GM21786 (cell line): ENCODE measurements at regions not wholly inside any gene's neighbourhood (a gene's known extent, or its start where the extent isn't known, plus 50 kb on each side); places are given as distances from the start of the nearest gene placed in this dataset.

Source experiments
- ATAC-seq: cut with Tn5 transposase; IDR thresholded peaks from one replicate; pipeline ENCODE4 v1.9.1; 2021; ENCODE audit not compliant: unreplicated experiment

DNA sequence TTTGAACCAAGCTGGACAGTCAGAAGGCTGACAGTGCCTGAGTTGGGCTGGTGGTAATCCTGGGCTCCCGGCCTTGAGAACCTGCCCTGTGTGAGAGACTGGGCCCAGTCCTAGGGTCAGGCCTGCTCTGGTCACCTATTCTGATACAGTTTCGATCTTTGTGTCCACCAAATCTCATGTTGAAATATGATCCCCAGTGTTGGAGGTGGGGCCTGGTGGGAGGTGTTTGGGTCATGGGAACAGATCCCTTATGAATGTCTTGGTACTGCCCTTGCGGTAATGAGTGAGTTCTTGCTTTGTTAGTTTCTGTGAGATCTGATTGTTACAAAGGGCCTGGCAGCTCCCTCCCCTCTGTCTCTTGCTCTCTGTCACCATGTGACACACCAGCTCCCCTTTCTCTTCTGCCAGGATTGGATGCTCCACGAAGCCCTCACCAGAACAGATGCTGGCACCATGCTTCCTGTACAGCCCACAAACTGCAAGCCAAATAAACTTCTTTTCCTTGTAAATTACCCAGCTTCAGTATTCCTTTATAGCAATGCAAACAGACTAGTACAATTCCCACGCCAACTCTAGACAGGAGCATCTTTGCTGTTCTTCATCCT lies 111.8 kb upstream of the ZNF438 start:
- ATAC-seq: no peak

DNA sequence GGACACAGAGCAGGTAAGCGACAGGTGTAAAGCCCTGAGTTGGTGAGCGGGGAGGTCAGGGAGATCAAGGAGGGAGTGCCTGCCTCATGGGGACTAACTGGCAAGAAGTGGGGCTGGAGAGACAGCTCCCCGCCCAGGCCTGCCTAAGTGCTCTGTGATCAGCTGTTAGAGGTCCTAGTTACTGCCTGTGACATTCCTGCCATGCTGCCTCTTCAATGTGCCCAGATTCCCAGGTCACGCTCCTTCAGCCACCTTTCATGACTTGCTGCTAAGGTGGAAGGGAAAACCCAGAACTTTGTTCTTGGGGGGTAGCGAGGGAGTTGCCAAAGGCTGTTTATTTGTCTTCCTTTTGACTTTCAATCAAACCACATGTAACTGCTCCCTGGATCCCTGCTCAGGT lies 114.3 kb upstream of the ZNF438 start:
- ATAC-seq: no peak

DNA sequence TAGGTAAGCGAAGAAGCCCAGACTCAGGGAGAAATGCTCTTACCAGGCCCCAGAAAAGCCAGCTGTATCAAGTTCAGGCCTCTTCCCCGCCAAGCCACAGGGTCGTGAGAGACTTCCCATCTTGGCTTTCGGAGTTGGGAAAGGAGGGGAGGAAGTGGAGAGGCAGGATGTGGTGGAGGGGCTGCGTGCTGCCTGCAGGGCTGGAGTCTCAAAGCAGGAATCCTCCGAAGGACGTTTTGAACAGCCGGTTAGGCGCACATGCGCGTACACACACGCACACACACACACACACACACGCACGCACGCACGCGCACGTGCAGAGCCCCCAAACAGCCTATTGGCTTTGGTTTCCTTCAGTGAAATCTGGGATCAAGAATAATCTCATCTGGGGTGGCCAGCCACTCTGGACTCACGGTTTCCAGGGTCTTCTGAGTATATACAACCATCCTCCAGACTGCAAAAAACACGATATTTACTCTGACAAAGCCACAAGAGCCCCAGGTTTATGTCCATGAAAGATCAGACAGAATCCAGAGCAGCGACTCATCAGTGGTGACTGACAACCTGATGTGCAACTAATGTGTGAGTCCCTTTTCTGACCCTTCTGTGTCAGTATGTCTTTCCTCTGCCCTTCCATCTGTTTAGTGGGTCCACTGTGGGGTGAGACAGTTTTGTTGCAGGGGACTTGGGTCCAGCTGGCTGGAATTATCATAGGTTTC lies 115.0 kb upstream of the ZNF438 start:
- ATAC-seq: no peak

DNA sequence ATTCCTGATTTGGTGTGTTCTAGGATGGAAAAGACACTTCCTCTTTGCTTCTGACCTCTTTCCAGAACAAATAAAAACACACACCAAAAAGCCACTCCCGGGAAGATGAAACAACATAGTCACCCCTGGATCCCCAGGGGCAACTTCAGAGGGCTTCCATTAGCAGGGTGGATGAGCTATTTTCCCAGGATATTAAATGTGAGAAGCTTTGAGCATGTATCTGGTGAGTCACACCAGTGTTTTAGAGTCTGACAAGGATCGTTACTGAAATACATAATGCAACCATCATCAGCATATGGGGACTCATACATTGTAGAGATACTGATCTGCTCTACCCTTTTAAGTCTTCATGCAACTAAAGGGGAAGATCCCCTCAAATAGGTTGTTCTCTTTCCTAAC lies 115.5 kb upstream of the ZNF438 start:
- ATAC-seq: no peak

DNA sequence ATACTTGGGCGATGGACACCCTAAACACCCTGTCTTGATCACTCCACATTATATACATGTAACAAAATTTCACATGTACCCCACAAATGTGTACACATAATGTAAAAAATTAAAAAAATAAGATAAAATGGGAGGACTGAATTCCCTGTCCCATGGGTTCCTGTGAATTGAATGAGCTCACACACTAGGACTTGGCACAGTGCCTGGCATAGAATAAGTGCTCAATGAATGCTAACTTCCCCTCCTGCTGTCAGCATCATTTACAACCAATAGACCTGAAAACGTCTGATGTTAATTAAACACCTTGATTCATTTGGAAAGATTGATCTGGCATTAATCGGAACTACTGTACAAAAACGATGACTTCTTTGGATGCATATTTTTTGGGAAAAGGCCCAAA lies 117.3 kb upstream of the ZNF438 start:
- no peak for ATAC-seq

DNA sequence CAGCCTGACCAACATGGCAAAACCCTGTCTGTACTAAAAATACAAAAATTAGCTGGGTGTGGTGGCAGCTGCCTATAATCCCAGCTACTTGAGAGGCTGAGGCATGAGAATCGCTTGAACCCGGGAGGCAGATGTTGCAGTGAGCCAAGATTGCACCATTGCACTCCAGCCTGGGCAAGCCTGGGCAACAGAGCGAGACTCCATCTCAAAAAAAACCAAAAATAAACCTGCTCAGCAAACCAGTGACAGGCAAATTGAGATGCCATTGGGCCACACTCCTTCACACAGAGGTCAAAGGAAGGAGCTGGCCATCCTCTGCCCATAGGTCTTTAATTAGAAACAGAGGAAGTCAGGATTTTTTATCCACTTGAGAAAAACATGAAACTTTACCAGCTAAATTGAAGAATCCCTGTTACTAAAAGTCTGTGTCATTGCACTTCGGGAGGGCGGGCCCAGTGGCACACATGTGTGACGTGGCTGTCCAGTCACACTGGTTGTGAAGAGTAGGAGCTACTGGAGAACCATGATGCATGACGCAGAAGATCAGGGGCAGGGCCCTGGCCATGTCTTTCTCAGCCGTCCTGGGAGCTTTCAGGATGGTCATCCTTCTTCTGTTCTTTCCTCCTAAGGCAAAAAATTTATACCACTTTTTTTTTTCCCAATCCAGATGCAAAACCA lies 118.3 kb upstream of the ZNF438 start:
- no peak for ATAC-seq

DNA sequence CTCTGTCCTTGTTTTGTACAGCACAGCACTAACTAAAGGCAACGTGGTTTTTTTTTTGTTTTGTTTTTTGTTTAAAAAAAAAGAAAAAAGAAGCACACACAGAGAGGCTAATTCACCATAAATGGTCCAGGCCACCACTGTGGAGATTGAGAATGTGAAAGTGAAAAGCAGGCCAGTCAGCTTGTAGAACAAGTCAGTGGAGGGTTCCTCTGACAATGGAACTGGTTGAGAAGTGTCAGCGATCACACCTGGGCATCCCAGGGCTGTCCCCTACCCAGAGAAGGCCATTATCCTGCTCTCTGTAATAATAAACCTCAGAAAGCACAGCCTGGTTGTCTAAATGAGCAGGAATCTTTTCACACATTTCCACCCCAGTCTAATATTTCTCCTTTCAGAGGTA lies 119.6 kb upstream of the ZNF438 start:
- no peak for ATAC-seq

DNA sequence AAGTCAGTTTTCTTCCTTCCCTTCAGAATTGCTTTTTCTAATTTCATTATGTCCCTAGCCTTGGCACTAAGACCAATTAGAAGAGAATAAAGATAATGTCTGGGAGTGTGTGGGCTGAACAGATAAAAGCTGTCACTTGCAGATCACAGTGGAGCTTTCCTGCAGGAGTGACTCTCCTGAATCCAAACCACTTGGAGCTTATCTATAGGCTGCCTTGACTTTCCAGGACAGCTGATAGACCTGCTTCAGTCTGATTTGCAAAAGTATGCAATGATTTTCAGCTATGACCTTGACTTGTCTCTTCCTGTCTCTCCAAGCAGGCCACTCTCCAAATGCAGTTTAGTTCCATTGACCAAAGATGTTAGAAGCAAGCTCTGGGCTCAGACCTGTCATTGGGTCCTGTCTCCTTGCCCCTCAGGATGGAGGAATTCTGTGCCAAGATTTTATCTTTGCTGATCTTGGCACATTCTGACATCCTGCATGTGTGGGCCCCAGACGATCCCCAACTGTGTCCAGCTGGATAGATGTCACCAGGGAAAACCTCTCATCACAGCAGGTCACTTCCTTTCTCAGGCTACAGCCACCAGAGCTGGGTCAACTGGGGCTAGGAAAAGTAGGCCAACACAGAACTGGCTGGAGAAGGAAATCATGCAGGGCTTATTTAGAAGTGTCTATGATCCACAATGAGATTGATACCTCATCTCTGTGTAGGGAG lies 120.9 kb upstream of the ZNF438 start:
- ATAC-seq: no peak

DNA sequence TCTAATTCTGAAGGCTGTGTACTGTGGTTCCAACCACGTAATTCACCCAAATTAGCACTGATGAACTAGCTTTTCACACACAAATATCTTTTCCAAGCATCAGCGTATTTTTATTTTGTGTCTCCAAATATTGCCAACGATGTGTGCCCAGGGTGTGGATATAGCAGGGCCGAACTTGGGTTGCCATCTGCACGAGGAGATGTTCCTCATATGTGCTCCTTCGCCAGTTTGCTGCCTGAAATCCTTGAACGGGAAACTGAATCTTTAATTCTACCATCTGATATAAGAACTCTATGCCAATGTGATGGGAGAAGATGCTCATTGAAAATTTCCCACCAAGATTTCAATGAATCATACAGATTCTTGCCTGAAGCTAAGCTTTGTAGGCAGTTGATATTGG lies 121.5 kb upstream of the ZNF438 start:
- ATAC-seq: no peak

DNA sequence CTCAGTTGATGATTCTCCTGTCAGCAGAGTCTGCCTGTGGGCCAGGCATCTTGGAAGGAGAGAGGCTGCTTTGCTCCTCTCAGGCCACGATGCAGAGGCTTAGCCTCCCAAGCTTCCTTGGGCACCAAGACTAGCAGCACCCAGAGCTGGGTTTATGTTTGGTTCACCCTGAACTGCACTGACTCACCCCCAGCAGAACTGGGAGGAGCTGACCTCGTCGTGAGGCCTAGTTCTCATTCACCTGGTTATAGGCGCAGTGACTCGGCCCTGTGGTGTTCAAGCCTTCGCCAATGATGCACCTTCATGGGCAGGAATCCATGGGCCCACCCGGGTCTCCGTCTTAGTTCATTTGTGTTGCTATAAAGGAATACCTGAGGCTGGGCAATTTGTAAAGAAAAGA lies 122.0 kb upstream of the ZNF438 start:
- no peak for ATAC-seq

DNA sequence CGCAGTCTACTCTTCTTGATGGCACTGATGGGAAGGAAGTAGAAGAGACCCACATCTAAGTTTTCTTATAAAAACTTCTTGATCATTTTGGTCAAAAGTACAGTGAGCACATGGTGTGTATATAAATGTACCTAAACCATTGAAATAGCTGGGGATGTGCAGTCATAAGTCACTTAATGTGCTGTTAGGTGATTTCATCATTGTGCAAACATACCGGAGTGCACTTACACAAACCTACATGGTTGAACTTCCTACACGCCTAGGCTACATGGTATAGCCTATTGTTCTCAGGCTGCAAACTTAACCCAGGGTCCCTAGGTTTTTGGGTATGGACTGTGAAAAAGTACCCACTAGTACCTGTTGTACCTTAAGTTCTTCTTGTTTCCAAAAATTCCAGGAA lies 123.3 kb upstream of the ZNF438 start:
- no peak for ATAC-seq

DNA sequence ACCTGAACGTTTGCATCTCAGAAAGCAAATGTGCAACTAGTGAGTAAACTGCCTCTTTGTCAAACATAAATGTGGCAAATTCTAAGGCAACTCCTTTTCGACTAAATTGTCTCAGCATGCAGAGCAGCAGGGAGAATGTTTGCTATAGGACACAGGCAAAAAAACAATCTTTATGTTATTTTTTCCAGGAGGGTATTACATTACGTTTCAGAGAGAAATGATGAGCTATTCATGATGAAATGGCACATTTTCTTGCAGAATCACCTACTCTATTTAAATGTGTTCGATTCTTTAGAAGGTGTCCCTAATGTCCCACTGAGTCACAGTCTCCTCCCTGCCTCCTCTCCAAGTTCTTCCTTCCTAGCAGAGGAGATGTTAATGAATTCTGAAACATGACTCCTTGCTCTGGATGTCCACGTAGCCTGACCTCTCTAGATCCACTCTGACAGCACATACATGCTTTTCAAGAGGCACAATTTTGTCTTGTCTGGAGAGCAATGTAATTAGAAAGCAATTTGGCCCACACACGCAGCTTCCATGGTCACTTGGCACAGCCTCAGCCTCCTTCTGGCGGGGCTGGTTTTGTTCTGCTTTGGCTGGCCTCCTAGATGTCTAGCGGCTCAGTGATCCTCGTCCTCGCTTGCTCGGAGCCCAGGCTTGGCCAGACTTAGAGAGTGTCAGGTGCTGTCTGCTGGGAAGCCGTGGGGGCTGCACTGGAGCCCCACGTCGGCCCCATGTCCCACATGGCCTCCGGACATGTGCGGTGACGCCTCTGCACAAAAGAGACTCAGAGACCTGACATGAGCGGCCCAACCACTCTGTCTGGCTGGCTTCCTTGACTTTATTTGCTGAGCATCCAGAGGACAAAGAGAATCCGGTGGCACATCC lies 125.7 kb upstream of the ZNF438 start:
- no peak for ATAC-seq

DNA sequence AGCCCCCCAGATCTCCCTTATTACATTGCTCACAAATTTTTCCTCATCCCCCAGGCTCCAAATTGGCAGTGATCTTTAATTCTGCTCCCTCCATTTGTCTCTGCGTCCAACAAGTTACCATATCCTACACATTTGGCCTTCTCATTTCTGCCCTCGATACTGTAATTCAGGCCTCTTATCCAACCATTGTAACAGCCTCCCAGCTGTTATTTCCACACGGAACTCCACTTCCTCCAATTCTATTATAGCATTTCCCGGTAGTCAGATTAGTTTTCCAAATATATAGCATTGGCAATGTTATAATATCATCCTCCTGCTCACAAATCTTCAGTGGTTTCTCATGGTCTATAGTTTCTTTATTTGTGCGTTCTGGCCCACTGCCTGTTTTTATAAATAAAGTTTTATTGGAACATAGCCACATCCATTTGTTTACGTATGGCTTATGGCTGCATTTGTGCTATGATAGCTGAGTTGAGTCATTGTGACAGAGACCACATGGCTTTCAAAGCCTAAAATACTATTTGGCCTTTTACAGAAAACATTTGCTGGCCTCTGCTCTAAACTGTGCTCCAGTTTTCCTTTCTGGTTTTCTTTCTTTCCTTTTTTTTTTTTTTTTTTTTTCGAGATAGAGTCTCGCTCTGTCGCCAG lies 126.5 kb upstream of the ZNF438 start:
- ATAC-seq: no peak

DNA sequence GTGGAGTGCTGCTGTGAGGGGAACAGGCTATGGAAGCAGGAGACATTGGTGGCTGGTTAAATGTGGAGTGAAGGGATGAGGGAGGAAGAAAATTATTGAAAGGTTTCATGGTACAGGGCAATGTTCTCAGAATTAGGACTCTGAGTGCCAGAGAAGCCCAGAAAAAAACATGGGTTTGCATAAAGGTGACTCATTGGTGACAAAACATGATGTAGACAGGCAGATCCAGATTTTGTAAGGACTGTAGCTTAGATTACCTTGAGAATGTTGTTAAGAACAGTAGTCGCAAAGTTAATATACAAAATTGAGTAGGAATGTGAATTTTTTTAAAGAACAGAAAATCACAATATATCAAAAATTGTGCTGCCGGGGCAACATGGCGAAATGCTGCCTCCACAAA lies 134.9 kb upstream of the ZNF438 start:
- no peak for ATAC-seq

DNA sequence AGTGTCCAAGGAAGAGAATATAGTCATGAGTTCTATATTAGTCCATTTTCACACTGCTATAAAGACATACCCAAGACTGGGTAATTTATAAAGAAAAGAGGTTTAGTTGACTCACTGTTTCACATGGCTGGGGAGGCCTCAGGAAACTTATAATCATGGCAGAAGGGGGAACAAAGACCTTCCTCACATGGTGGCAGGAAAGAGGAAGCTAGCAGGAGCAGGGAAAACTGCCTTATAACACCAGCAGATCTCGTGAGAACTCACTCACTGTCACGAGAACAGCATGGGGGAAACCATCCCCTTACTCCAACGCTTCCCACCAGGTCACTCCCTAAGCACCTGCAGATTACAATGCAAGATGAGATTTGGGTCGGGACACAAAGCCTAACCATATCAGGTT lies 139.0 kb upstream of the ZNF438 start:
- no peak for ATAC-seq

DNA sequence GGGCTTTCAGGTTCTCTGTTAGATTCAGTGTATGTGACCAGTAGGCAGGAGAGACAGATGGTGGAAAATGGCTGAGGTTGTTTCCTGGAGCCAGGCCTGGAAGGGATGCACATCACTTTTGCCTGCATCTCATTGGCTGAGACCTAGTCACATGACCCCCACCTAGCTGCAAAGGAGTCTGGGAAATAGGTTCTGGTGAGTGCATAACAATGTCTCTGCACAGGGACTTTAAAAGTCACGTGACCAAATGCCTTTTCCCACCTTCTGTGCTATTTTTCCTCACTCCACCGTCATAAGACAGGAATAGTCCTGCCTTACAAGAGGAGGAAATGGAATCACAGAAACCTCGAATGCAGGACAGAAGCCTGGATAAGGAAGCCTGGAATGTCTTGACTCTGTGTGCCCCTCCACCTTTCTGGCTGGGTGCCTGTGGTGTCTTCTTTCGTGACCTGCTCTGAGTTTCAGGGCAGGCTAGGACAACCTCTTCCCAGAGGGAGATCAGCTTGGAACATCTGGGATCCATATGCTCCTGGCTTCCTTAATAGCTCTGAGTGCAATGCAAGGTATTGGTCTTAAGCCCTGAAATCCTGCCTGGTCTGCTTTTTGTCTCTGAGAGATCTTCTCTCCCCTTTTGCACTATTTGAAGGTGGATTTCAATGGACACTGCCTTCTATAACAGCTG lies 139.9 kb upstream of the ZNF438 start:
- no peak for ATAC-seq

DNA sequence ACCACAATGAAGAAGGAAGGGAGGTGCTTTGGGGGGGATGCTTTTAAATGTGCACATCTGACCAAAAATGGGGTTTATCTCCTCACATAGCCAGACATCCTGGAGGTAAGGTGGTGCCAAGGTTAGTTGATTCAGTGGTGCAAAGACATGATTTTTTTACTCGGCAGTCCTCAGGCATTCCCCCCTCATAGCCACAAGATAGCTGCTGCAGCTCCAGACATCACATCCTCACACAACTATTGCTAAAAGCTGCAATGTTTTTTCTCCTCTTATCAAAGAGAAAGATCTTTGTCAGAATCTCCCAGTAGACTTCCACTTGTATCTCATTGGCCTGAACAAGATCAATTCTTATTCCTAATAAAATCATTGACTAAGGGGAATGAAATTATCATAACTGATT lies 141.3 kb upstream of the ZNF438 start:
- no peak for ATAC-seq

DNA sequence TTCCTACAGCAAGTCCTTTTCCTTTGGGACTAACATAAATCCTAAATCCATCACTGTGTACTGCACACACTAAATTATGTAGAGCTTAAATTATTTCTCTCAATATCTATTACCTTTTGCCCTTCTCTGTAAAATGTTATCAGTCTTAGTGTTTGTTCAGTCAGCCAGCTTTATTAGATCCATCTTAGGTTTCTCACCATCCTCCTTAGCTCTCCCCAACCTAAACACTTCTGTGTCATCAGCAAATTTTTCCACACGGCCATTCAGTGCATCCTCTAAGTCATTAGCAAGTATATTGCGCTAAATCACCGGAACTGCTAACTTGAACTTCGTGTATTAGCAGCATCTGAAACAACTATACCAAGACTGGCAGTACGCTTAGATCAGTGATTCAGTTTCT lies 142.1 kb upstream of the ZNF438 start:
- no peak for ATAC-seq

DNA sequence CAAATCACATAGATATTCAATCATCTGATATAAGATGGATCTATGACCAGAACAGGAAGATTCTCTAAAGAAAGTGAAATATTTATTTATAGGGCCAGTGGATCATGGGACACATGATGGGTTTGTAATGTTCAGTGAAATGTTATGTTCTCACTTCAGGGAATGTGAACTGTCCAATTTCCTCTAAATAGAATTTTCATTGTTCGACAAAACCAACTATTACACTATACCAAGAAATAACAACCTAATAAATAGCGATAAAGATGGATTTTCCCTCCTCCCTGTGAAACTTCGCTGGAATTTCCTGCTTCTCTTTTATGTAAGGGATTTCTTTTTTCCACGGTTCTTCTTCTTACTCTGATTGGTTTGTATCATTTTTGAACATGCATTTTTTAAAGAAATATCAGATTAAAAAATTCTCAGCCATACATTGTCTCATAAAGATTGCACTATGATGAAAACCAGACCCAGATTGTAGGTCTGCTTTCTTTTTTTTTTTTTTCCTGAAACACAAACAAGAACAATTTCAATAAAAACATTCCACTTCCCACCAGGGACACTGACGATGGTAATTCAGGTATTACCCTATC lies 139.8 kb upstream of the ZEB1 start:
- no peak for ATAC-seq
